Left lung (tissue), 4 donors: ENCODE measurements at regions not wholly inside any gene's neighbourhood (a gene's known extent, or its start where the extent isn't known, plus 50 kb on each side); places are given as distances from the start of the nearest gene placed in this dataset.
A peak's percentile ranks its signal among the peaks of the same experiment; 100 is the strongest.

Experiments
- ATAC-seq: fragments of 200-7000 bp; cut with Tn5 transposase; one replicate; pipeline ENCODE4 v1.9.1; 2020; ENCODE audit warnings: moderate library complexity
- DNase-seq, 4 donors: peaks; one replicate each; pipeline ENCODE4 v3.0.0-alpha.2; 2013 to 2020
- H3K27ac ChIP-seq, 2 donors: fragments of 200-600 bp; sonication (generic) in 1 of 2; one replicate each; pipeline versions ENCODE4 v1.5.0 to v1.8.0; 2020 to 2021
- H3K27me3 ChIP-seq, 2 donors: fragments of 200-600 bp; sonication (generic) in 1 of 2; one replicate each; pipeline versions ENCODE4 v1.5.0 to v1.8.0; 2020 to 2021
- H3K36me3 ChIP-seq, 2 donors: fragments of 200-600 bp; sonication (generic) in 1 of 2; one replicate each; pipeline versions ENCODE4 v1.5.0 to v1.8.0; 2020 to 2021
- H3K4me1 ChIP-seq, 2 donors: fragments of 200-600 bp; one replicate each; pipeline ENCODE4 v1.8.0; 2021
- H3K4me3 ChIP-seq, 2 donors: fragments of 200-600 bp; sonication (generic) in 1 of 2; one replicate each; pipeline versions ENCODE4 v1.5.0 to v1.8.0; 2020 to 2021; ENCODE audit warnings: mild to moderate bottlenecking in 1 of 2
- H3K9me3 ChIP-seq, 2 donors: fragments of 200-600 bp; sonication (generic) in 1 of 2; one replicate each; pipeline versions ENCODE4 v1.5.0 to v1.8.0; 2020 to 2021
- intact Hi-C, 2 donors: fragments of 100-400 bp; cut with DNase I; formaldehyde crosslinking; loops; one replicate each; pipeline versions ENCODE4 v1.11.2 to v1.14.2; 2022
- TF ChIP-seq, protein P1 (sequence below), 2 donors: fragments of 200-600 bp; sonication (generic) in 1 of 2; IDR thresholded peaks; one replicate each; pipeline versions ENCODE4 v1.5.0 to v1.8.0; 2021; ENCODE audit warnings: antibody characterized with exemption in 2 of 2
- donor health status: DM: no; HTN: yes; CAD: no.
- donor health status: DM: no; HTN: no; CAD: no.

DNA sequence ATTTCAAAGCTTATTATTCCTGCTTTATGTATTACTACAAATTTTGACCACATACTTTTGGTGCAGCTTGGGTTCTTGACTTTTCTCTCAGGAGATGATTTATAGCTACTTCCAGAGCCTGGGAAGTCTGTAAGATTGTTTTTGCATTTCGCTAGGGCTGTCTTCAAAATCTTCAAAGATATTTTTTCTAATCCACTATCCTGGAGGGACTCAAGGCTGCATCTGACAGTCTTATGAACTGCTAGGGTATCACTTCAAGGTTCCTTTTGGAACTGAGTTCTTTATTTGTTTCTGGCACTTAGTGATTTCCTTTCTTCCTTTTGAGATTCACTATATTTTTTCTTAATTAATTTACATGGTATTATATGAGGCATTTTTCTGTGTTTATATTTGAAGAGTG lies 90.0 kb upstream of the LYPLAL1 start:
- ATAC-seq: no peak
- H3K4me3 ChIP-seq: no peak overlapping the region

DNA sequence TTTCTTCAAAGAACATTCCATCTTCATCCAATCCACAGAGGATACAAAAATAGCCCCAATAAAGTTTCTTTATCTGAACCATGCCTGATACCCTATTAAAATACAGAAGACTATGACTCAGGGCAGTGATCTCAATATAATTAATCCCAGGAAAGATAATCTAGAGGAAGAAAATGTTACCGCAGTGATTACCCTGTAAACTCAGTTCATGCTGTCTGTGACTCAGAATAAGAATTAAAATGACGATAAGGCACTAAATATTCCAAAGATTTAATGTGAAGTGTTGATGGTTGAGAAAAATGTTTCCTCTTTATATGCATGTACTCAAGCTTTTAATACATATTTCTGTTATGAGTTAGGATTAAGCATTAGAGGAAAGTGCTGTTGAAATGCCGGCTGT lies 88.6 kb upstream of the LYPLAL1 start:
- ATAC-seq (no peak), DNase-seq (no peak)
- Histone ChIP-seq H3K36me3 (no peaks in the 10 kb centered on the region), H3K27me3 (no peaks in the 10 kb centered on the region), H3K4me3 (no peak overlapping the region), H3K4me1 (peaks cover 0 to 13% of the 10 kb centered on the region in 2 donors), H3K27ac (no peak overlapping the region), H3K9me3 (no peaks in the 10 kb centered on the region)
- intact Hi-C loops: no loop called here
- TF ChIP-seq, protein P1, sequence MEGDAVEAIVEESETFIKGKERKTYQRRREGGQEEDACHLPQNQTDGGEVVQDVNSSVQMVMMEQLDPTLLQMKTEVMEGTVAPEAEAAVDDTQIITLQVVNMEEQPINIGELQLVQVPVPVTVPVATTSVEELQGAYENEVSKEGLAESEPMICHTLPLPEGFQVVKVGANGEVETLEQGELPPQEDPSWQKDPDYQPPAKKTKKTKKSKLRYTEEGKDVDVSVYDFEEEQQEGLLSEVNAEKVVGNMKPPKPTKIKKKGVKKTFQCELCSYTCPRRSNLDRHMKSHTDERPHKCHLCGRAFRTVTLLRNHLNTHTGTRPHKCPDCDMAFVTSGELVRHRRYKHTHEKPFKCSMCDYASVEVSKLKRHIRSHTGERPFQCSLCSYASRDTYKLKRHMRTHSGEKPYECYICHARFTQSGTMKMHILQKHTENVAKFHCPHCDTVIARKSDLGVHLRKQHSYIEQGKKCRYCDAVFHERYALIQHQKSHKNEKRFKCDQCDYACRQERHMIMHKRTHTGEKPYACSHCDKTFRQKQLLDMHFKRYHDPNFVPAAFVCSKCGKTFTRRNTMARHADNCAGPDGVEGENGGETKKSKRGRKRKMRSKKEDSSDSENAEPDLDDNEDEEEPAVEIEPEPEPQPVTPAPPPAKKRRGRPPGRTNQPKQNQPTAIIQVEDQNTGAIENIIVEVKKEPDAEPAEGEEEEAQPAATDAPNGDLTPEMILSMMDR (IDR thresholded peaks at IDR 0.05): no peak

More for the DNA sequence above, 90.0 kb upstream of the LYPLAL1 start:
- H3K27me3 ChIP-seq: no peaks in the 10 kb centered on the region
- no peaks in the 10 kb centered on the region for H3K36me3 ChIP-seq
- TF ChIP-seq, protein P1 (IDR thresholded peaks at IDR 0.05): no peak
- intact Hi-C loops: no loop called here
- no peak for DNase-seq
- H3K4me1 ChIP-seq: peaks cover 0 to 3% of the 10 kb centered on the region in 2 donors
- H3K27ac ChIP-seq: no peak overlapping the region
- no peaks in the 10 kb centered on the region for H3K9me3 ChIP-seq

DNA sequence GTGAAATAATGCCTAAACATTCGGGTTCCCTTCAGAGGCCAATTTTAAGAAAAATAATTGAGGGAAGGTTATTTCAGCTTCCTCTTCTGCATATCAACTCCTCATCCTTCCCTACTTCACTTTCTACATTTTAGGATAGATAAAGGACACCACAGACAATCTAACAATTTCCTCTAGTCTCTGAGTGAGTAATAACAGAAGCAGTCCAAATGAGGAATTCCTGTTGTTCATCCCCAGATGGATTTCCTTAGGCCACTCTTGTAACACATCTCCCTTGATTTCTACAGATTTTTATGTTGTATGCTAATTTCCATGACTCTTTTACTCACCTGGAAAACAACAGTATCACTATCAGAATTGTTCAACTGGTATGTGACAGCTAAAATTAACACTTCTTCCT lies 87.7 kb upstream of the LYPLAL1 start:
- no peak for DNase-seq
- peaks cover 0 to 13% of the 10 kb centered on the region in 2 donors for H3K4me1 ChIP-seq
- TF ChIP-seq, protein P1 (IDR thresholded peaks at IDR 0.05): no peak
- no peak overlapping the region for H3K27ac ChIP-seq
- H3K4me3 ChIP-seq: no peak overlapping the region
- H3K9me3 ChIP-seq: no peaks in the 10 kb centered on the region
- H3K27me3 ChIP-seq: no peaks in the 10 kb centered on the region
- no peaks in the 10 kb centered on the region for H3K36me3 ChIP-seq
- intact Hi-C loops: no loop called here
- ATAC-seq: no peak

DNA sequence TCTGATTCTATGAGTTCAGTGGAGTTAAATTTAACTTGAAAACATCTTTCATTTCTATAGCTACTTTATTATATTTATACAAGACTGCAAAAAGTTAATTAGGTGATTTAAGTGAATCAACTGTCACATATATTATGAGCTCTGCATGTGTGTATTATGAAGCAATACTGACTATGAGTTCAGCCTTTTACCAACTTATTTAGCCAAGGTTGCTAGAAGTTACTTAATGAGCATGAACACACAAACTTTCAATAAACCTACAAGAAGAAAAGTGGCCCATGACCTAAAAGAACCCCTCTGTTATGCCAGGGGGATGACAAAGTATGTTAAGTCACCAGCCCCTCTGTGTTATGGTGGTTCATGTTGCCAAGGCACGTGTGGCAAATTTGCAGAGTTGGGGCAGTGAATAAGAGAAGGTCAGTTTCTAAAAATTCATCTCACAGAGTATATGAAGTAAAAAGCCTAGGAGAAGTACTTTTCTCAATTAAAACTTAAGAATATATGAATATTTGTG lies 86.7 kb upstream of the LYPLAL1 start:
- TF ChIP-seq, protein P1 (IDR thresholded peaks at IDR 0.05): no peak
- H3K4me3 ChIP-seq: no peak overlapping the region
- H3K9me3 ChIP-seq: no peaks in the 10 kb centered on the region
- H3K27ac ChIP-seq: no peak overlapping the region
- intact Hi-C loops: no loop called here
- H3K36me3 ChIP-seq: no peaks in the 10 kb centered on the region
- DNase-seq: no peak
- H3K4me1 ChIP-seq: peaks cover 0 to 13% of the 10 kb centered on the region in 2 donors
- no peak for ATAC-seq
- H3K27me3 ChIP-seq: no peaks in the 10 kb centered on the region

DNA sequence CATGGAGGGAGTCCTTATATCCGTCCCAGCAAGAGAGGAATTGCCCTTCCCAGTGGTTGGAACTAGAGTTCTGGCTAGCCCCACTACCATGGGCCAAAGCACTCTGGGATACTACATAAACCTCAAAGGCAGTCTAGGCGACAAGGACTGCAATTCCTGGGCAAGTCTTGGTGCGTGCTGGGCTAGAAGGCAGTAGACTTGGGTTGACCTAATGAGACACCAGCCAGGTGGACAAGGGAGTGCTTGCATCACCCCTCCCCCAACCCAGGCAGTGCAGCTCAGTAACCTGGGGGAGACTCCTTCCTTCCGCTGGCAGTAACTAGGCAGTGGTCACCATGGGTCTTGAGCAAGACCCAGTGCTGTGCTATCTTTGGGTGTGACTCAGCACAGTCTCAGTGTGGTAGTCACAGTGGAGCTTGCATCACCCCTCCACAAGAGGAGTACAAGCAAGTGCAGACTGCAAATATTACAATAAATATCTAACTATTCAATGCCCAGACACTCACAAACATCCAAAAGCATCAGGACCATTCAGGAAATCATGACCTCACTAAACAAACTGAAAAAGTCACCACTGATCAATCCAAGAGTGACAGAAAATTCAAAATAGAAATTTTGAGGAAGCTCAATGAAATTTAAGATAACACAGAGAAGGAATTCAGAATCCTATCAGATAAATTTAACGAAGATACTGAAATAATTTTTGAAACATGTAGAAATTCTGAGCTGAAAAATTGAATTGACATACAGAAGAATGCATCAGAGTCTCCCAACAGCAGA lies 84.7 kb upstream of the LYPLAL1 start:
- Histone ChIP-seq H3K4me1 (peaks cover 0 to 13% of the 10 kb centered on the region in 2 donors), H3K27me3 (no peaks in the 10 kb centered on the region), H3K36me3 (no peaks in the 10 kb centered on the region), H3K4me3 (no peak overlapping the region), H3K9me3 (peaks cover 0 to 4% of the 10 kb centered on the region in 2 donors), H3K27ac (peak overlapping the region in 1 of 2 donors; percentile 80)
- TF ChIP-seq, protein P1 (IDR thresholded peaks at IDR 0.05): no peak
- ATAC-seq (peak; percentile 97), DNase-seq (peak in 2 of 4 donors; percentile 79 to 81)
- intact Hi-C loops: no loop called here
